K562 (cell line): ENCODE measurements at regions not wholly inside any gene's neighbourhood (a gene's known extent, or its start where the extent isn't known, plus 50 kb on each side); places are given as distances from the start of the nearest gene placed in this dataset.

Source experiments
- ATAC-seq: fragments of 200-7000 bp; cut with Tn5 transposase; 3 replicates; pipeline ENCODE4 v1.9.1; 2020; ENCODE audit warnings: moderate library complexity
- BruUV-seq: library from RNA; stranded (reverse); fragments of 400-500 nt; replicated peaks from 2 replicates; lab custom pipeline; 2021; lab: Mats Ljungman, UMichigan
- CTCF ChIA-PET: fragments of 300-600 bp; formaldehyde crosslinking; extraction: SDS; loops from one replicate; lab custom pipeline; 2021; ENCODE audit warnings: low intra/inter-chr PET ratio; lab: Yijun Ruan, JAX
- POLR2A ChIA-PET: fragments of 300-600, 350-650 bp; sonication (Branson Sonifier 250); formaldehyde crosslinking; extraction: SDS; loops from one replicate; lab custom pipeline; 2021; ENCODE audit warnings: antibody characterized with exemption, inconsistent platforms; lab: Yijun Ruan, JAX
- DNase-seq, 4 experiments: peaks; one replicate each; pipeline versions ENCODE4 v3.0.0 to v3.0.0-alpha.2; 2011 to 2018; ENCODE audit warnings: low spot score in 3 of 4, mixed read lengths in 3 of 4; ENCODE audit errors: extremely low read depth in 1 of 4
- FAIRE-seq: peaks from 2 replicates; lab custom pipeline; 2011; peaks lifted over from hg19 to GRCh38; lab: Jason Lieb, UNC
- H2AFZ ChIP-seq: 2 replicates; pipeline ENCODE4 v1.6.0; 2011; ENCODE audit warnings: low read depth, low read length, control low read depth, inconsistent platforms
- H3K27ac ChIP-seq: fragments of 200-600 bp; 3 replicates; pipeline ENCODE4 v1.8.0; 2011; ENCODE audit warnings: low read depth, mild to moderate bottlenecking, control low read depth, inconsistent platforms, low read length, moderate library complexity, mixed read lengths; ENCODE audit errors: extremely low read depth
- H3K27me3 ChIP-seq, 2 experiments: fragments of 300-600 bp in 1 of 2; 2 replicates in 1 of 2; 3 replicates in 1 of 2; pipeline versions ENCODE4 v1.6.0 to v1.8.0; 2011; ENCODE audit warnings: inconsistent platforms in 2 of 2, low read length in 2 of 2, mild to moderate bottlenecking in 1 of 2, mixed read lengths in 1 of 2, moderate library complexity in 1 of 2; ENCODE audit not compliant: control insufficient read depth in 2 of 2, insufficient read depth in 2 of 2
- H3K36me3 ChIP-seq: fragments of 300-600 bp; 3 replicates; pipeline ENCODE4 v1.8.0; 2011; ENCODE audit warnings: mild to moderate bottlenecking, low read length, inconsistent platforms; ENCODE audit not compliant: control insufficient read depth, insufficient read depth
- H3K4me1 ChIP-seq, 2 experiments: fragments of 200-600 bp in 1 of 2; replicated peaks in 1 of 2; 2 replicates in 1 of 2; 3 replicates in 1 of 2; pipeline versions ENCODE4 v1.5.1 to v1.8.0; 2011; ENCODE audit warnings: inconsistent platforms in 2 of 2, low read length in 2 of 2, mild to moderate bottlenecking in 1 of 2, mixed read lengths in 1 of 2, moderate library complexity in 1 of 2; ENCODE audit not compliant: control insufficient read depth in 2 of 2, insufficient read depth in 2 of 2
- H3K4me2 ChIP-seq: 2 replicates; pipeline ENCODE4 v1.6.1; 2011; ENCODE audit warnings: low read length, control low read depth, inconsistent platforms, mixed read lengths; ENCODE audit not compliant: insufficient read depth
- H3K4me3 ChIP-seq: fragments of 200-600 bp; sonication (generic), shearing (Covaris generic); 2 replicates; pipeline ENCODE4 v1.5.1; 2016; ENCODE audit warnings: control low read depth, inconsistent platforms
- H3K79me2 ChIP-seq: fragments of 200-600 bp; 3 replicates; pipeline ENCODE4 v1.8.0; 2011; ENCODE audit warnings: low read length, inconsistent platforms; ENCODE audit not compliant: control insufficient read depth, insufficient read depth
- H3K9ac ChIP-seq, 2 experiments: 2 replicates each; pipeline versions ENCODE4 v1.6.0 to v1.6.1; 2011; ENCODE audit warnings: low read depth in 2 of 2, low read length in 2 of 2, control low read depth in 1 of 2, inconsistent platforms in 1 of 2, mild to moderate bottlenecking in 1 of 2, mixed read lengths in 1 of 2; ENCODE audit not compliant: insufficient read depth in 1 of 2
- H3K9me1 ChIP-seq: one replicate; pipeline ENCODE4 v1.6.0; 2011; ENCODE audit warnings: inconsistent platforms, mild to moderate bottlenecking, low read length, moderate library complexity; ENCODE audit not compliant: control insufficient read depth, insufficient read depth
- H3K9me3 ChIP-seq: replicated peaks from 2 replicates; pipeline ENCODE4 v1.5.1; 2011; ENCODE audit warnings: low read depth, low read length, inconsistent platforms; ENCODE audit not compliant: control insufficient read depth, insufficient read depth
- H4K20me1 ChIP-seq: replicated peaks from 2 replicates; pipeline ENCODE4 v1.6.1; 2011; ENCODE audit warnings: low read length, inconsistent platforms, mixed read lengths; ENCODE audit not compliant: control insufficient read depth, insufficient read depth
- CTBP1 ChIP-seq: fragments of 450-650 bp; IDR thresholded peaks from 2 replicates; pipeline ENCODE4 v1.6.1; 2016; ENCODE audit warnings: borderline replicate concordance
- CTCFL ChIP-seq: IDR thresholded peaks from 2 replicates; pipeline ENCODE4 v1.6.1; 2011; ENCODE audit warnings: borderline replicate concordance, low read depth, mild to moderate bottlenecking, moderate library complexity, low read length; ENCODE audit not compliant: insufficient read depth, poor library complexity, severe bottlenecking
- ESRRB ChIP-seq: fragments of 250-450 bp; sonication (Bioruptor Pico); IDR thresholded peaks from 2 replicates; pipeline ENCODE4 v1.5.0; 2020; ENCODE audit warnings: mild to moderate bottlenecking, moderate library complexity, borderline replicate concordance
- NR2F6 ChIP-seq: fragments of 450-650 bp; formaldehyde crosslinking; IDR thresholded peaks from 2 replicates; pipeline ENCODE4 v1.4.0; 2020; ENCODE audit warnings: mild to moderate bottlenecking
- PPARD ChIP-seq: fragments of 250-450 bp; sonication (Bioruptor Pico); IDR thresholded peaks from 2 replicates; pipeline ENCODE4 v1.8.0; 2022; ENCODE audit warnings: inconsistent platforms, mild to moderate bottlenecking, moderate library complexity
- SMAD1 ChIP-seq: fragments of 150-350 bp; IDR thresholded peaks from 2 replicates; pipeline ENCODE4 v1.6.1; 2014; ENCODE audit warnings: low read length, low read depth; ENCODE audit not compliant: partially characterized antibody
- STAG1 ChIP-seq: sonication (generic); formaldehyde crosslinking; IDR thresholded peaks from 2 replicates; pipeline ENCODE4 v1.5.0; 2020; ENCODE audit warnings: missing genetic modification reagents, borderline replicate concordance
- TEAD2 ChIP-seq: fragments of 450-650 bp; IDR thresholded peaks from 2 replicates; pipeline ENCODE4 v1.6.1; 2016; ENCODE audit warnings: missing genetic modification characterization, control low read depth, missing compliant biosample characterization
- ZBTB17 ChIP-seq: fragments of 450-650 bp; formaldehyde crosslinking; IDR thresholded peaks from 2 replicates; pipeline ENCODE4 v1.4.0; 2020; ENCODE audit warnings: mild to moderate bottlenecking
- ZNF212 ChIP-seq: fragments of 450-650 bp; formaldehyde crosslinking; IDR thresholded peaks from 2 replicates; pipeline ENCODE4 v1.4.0; 2020; ENCODE audit warnings: mild to moderate bottlenecking
- ZNF3 ChIP-seq: fragments of 250-450 bp; sonication (Bioruptor Pico); IDR thresholded peaks from 2 replicates; pipeline ENCODE4 v1.5.0; 2021; ENCODE audit warnings: mild to moderate bottlenecking, moderate library complexity
- WGBS: fragments of 100-300 bp; shearing (Covaris generic); methylation state at CpG from one replicate; pipeline ENCODE4 v1.1.6; 2016; ENCODE audit warnings: low coverage, mixed read lengths; ENCODE audit not compliant: insufficient coverage; ENCODE audit errors: missing lambda C conversion rate; 5-methylcytosine and 5-hydroxymethylcytosine counted together
- in situ Hi-C: fragments of 300-500 bp; cut with MboI; formaldehyde crosslinking; loops from 4 replicates; pipeline ENCODE4 v1.15.0; 2018; ENCODE audit warnings: inconsistent platforms, mixed read lengths
- intact Hi-C: fragments of 100-400 bp; cut with micrococcal nuclease; formaldehyde crosslinking; loops from 2 replicates; pipeline ENCODE4 v1.14.2; 2022
- TF ChIP-seq, protein P1 (sequence below): fragments of 450-650 bp; IDR thresholded peaks from 2 replicates; pipeline ENCODE4 v1.6.1; 2018; ENCODE audit not compliant: partially characterized antibody
- TF ChIP-seq, protein P2 (sequence below), 2 experiments: fragments of 450-650 bp in 1 of 2; sonication (generic) in 1 of 2; formaldehyde crosslinking; conservative IDR thresholded peaks; 2 replicates each; pipeline versions ENCODE4 v1.4.0 to v1.8.1; 2020 to 2022; ENCODE audit warnings: mild to moderate bottlenecking in 1 of 2, missing genetic modification reagents in 1 of 2
- TF ChIP-seq, protein P3 (sequence below): sonication (generic); formaldehyde crosslinking; IDR thresholded peaks from 2 replicates; pipeline ENCODE4 v1.8.0; 2023; ENCODE audit warnings: mild to moderate bottlenecking, missing genetic modification reagents

DNA sequence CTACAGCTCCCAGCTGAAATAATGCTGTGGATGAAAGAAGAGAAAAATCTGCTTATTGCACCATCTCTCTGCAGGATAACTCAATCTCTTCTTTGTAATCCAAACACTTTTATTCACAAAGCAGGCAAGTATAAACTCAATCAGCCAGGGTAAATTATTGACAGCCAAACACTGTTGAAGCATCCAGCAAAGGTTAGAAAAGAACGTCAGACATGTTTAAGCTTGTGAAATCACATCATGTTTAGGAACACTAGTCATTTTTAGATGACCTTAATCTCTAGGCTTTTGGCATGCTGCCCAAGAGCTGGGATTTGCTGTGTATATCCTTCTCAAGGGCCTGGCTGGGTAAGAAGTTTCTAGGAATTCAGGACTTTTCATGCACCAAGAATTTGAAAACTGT lies 1148.1 kb upstream of the FANCL start (continued):
- TF ChIP-seq, protein P1, sequence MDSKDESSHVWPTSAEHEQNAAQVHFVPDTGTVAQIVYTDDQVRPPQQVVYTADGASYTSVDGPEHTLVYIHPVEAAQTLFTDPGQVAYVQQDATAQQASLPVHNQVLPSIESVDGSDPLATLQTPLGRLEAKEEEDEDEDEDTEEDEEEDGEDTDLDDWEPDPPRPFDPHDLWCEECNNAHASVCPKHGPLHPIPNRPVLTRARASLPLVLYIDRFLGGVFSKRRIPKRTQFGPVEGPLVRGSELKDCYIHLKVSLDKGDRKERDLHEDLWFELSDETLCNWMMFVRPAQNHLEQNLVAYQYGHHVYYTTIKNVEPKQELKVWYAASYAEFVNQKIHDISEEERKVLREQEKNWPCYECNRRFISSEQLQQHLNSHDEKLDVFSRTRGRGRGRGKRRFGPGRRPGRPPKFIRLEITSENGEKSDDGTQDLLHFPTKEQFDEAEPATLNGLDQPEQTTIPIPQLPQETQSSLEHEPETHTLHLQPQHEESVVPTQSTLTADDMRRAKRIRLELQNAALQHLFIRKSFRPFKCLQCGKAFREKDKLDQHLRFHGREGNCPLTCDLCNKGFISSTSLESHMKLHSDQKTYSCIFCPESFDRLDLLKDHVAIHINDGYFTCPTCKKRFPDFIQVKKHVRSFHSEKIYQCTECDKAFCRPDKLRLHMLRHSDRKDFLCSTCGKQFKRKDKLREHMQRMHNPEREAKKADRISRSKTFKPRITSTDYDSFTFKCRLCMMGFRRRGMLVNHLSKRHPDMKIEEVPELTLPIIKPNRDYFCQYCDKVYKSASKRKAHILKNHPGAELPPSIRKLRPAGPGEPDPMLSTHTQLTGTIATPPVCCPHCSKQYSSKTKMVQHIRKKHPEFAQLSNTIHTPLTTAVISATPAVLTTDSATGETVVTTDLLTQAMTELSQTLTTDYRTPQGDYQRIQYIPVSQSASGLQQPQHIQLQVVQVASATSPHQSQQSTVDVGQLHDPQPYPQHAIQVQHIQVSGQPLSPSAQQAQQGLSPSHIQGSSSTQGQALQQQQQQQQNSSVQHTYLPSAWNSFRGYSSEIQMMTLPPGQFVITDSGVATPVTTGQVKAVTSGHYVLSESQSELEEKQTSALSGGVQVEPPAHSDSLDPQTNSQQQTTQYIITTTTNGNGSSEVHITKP, result no peak
- TF ChIP-seq SMAD1, result no peak
- TF ChIP-seq, protein P2, sequence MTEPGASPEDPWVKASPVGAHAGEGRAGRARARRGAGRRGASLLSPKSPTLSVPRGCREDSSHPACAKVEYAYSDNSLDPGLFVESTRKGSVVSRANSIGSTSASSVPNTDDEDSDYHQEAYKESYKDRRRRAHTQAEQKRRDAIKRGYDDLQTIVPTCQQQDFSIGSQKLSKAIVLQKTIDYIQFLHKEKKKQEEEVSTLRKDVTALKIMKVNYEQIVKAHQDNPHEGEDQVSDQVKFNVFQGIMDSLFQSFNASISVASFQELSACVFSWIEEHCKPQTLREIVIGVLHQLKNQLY (CRISPR knock-in tag; conservative IDR thresholded peaks at IDR 0.05), result no peak

GRCh38 chr2:59385971-59386370 lies 1144.8 kb upstream of the FANCL start:
- Histone ChIP-seq H3K4me3 (no peak overlapping the region), H3K9me1 (no peaks in the 10 kb centered on the region), H2AFZ (no peak overlapping the region), H3K79me2 (no peaks in the 10 kb centered on the region), H4K20me1 (no peaks in the 10 kb centered on the region), H3K9me3 (no peaks in the 10 kb centered on the region), H3K4me1 (no peaks in the 10 kb centered on the region), H3K4me2 (no peak overlapping the region), H3K9ac (no peak overlapping the region), H3K27me3 (no peaks in the 10 kb centered on the region), H3K27ac (no peak overlapping the region), H3K36me3 (no peaks in the 10 kb centered on the region)
- intact Hi-C loops (no loop called here), in situ Hi-C loops (no loop called here)
- BruUV-seq, result no TSS peak
- 8% methylated on average over 10 of the region's 10 CpGs for WGBS
- CTCF ChIA-PET, result no interaction called here
- POLR2A ChIA-PET, result no interaction called here
- ATAC-seq, result no peak
- FAIRE-seq, result no peak
- no peak for DNase-seq
- TF ChIP-seq STAG1, result no peak
- no peak for TF ChIP-seq ZBTB17 (CRISPR knock-in tag)
- no peak for TF ChIP-seq TEAD2
- TF ChIP-seq ZNF212 (CRISPR knock-in tag), result no peak
- TF ChIP-seq ZNF3 (CRISPR knock-in tag), result no peak
- no peak for TF ChIP-seq NR2F6 (CRISPR knock-in tag)
- no peak for TF ChIP-seq PPARD (CRISPR knock-in tag)
- TF ChIP-seq ESRRB (CRISPR knock-in tag), result no peak
- TF ChIP-seq CTCFL, result no peak
- no peak for TF ChIP-seq CTBP1
- TF ChIP-seq, protein P3, sequence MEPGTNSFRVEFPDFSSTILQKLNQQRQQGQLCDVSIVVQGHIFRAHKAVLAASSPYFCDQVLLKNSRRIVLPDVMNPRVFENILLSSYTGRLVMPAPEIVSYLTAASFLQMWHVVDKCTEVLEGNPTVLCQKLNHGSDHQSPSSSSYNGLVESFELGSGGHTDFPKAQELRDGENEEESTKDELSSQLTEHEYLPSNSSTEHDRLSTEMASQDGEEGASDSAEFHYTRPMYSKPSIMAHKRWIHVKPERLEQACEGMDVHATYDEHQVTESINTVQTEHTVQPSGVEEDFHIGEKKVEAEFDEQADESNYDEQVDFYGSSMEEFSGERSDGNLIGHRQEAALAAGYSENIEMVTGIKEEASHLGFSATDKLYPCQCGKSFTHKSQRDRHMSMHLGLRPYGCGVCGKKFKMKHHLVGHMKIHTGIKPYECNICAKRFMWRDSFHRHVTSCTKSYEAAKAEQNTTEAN (CRISPR knock-in tag), result no peak
